Activated CD4-positive, CD25-positive, alpha-beta regulatory T cell (primary cell): ENCODE measurements at regions not wholly inside any gene's neighbourhood (a gene's known extent, or its start where the extent isn't known, plus 50 kb on each side); places are given as distances from the start of the nearest gene placed in this dataset.
"Not testable (repeated sequence)": the region's sequence is repeated elsewhere in the genome, so short reads cannot be mapped to it uniquely, and the experiment has no call there.

Experiments
- DNase-seq, 4 experiments: peaks; one replicate each; lab custom pipeline; 2025; lab: John Stamatoyannopoulos, UW

DNA sequence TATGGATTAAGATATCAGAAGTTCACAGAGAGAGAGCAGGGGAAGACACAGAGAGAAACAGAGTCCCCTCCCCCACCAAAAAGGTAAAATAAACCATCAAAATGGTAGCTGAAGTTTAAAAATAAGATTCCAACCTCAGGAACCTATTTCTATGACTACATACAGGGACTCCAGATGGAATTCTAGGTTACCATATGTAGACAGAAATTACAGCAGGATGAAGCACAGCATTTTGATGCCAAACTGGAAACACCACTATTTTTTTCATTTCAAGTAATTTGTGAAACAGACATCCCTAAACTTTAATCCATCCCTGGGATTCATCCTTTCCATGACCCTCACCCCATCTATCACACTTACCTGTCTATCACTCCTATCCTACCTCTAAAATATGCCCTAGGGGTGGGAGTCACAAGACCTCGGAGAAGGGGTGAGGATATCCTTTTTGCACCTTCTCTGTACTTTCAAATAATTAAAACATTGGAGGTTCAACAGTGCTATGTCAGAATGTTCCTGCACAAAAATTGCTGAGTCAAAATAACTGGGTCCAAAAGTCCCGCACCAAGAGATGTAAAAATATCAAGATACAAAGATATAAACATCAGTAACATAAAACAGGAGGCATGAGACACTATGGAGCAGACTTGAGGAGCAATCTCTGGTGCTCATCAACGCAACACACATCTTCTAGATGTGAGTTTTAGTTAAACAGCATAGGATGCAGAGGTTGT lies 344.5 kb upstream of the RASGEF1B start:
- DNase-seq: no peak

DNA sequence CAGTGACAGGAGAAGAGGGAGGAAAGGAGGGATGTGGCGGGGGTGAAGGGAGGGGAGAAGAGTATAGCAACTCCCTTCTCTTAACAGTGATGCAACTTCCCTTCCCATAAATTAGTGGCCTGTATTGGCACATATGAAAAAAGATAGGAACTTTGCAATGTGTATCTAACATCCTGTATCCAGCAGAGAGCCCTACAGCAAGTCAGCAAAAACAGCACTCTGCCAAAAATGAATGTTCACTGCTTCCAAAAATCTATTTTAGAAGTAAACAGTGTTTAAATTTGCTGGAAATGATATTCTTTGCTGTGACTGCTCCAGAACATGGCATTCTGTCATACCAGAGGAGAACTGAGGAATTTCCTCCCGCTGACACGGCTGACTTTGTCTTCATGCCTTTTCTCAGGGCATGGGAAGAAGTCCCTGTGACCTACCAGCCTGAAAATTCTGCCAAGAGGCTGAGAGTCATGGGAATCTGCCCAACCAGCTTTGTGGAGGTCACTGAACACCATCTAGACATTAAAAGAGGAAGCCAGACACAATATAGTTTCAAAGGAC lies 343.4 kb upstream of the RASGEF1B start:
- no peak for DNase-seq

DNA sequence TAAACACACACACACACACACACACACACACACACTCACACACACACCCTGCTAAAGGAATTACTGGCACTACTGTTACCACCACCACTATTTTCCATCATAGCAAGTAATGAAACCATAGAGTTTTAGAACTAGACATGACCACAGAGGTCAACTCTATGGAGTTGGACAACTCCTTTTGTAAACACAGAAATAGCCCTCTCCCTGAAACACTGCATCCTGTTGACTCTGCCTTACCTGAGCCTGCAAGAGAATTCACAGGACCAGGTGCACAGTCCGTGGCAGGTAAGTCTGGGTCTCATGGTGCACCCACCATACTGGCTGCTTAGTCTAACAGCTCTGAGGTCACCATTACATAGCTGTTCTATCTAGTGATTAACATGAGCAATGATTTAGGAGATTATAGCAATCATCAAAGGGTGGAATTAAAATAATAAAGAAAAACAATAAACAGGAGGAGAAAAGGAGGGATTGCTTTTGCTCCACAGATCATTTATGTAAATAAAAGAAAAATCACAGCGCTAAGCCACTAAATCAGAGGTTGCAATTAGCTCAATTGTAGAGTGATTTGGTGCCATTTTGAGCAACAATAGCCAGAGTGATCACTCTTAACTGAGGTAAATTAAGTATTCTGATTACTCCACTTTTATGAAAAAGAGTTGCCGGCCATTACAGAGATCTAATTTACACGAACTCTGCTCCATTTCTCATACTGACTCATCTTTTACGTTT lies 340.0 kb upstream of the RASGEF1B start:
- no peak for DNase-seq

DNA sequence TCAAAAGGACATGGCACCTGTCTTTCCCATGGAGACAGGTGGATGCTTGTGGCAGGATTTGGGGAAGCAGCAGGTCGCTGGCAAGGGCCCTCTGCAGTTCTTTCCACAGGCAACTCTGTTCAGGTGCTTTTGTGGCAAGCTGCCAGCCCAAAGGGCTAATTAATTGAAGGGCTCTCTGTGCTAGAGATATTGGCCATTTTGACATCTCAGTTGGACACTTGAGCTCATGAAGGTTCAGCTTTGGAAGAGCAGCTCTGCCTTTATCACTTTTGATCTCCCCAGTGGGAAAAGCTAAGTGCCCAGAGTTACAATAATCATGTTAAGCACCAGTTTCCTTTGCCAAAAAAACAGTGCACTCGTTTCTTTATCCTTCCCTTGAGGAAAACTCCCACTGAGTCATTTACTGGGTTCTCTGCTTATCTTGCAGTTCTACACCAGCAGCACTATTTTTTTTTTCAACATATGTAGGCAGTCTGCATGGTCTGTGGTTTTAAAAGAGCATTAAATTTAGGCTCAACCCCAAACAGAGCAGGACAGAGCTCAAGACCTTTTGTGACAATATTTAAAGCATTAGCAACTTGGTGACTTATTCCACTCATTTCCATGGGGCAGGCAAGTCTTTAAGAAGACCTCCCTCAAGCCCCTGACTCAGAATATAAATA lies 336.4 kb upstream of the RASGEF1B start:
- DNase-seq: no peak

DNA sequence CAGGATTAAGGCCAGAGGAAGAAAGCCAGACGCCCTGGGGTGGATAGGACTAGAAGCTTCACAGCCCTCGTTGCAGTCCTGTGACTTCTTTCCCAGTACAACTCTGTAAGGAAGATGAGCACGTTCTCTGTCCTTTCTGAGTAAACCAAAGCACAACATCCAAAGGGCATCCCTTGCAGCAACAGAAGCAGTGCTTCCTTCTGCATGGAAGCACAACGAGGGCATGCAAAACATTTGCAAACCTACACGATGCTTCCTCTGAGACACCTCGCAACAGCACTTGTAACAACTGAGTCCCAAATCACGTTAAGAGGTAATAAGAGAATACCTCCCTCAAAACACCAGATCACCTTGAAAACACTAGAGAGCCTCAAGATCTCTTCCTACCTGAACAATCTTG lies 335.7 kb upstream of the RASGEF1B start:
- DNase-seq: no peak

DNA sequence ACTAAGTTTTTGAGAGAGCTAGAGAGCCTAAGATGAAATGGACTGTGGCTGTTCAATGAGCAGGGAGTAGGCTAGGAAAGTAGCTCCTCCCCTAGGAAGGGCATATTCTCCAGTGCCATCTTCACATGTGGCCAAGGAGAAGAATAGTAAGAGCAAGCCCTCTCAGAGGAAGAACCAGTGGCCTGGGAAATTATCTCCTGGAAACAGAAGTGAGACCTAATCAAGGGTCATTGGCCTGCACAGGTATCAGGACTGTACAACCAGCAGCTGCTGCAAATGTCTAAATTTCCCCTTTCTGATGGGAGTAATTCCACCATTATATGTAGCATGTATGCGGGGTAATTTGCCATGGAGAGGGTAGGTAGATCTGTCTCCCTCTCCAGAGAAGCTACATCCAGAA lies 334.8 kb upstream of the RASGEF1B start:
- DNase-seq: no peak

DNA sequence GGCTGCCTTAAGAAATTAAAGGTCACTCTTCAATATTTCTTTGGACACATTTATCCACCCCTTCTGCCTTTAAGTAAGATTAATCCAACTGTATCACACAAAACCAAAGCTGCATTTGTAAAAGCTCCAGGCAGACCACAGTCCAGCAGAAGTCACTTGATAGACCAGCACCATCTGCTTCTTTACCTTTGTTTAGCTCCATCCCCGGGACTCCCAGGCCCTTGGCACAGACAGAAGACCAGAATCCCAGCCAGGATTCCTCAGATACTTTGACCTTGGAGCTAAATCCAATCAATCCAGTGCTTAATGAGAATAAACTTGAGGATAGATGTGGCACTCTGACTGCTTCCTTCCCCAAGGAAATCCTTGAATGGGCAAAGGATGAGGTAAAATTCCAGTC lies 333.1 kb upstream of the RASGEF1B start:
- DNase-seq: no peak

DNA sequence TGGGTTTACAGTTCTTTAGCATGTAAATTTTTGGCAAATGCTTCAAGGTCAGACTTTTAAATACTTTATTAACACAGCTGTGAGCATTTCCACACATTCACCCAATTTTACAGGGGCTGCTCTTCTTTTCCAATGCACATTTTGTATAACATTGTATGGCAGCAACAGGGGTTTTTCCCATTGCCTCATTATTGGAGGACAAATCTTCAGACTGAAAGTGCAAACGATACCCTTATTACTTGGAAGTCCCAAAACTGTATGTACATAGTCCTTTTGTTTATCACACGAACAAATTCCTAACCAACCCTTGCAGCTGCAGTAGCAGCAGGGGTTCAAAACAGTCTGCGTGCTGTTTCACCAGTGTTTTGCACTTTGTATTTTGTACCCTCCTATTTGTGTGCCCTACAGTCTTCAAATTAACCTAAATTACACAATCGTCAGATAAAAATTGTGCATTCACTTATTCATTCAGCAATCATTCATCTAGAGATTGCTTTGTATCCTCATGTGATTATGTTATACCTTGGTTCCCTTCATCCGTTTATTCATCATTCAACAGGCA lies 330.7 kb upstream of the RASGEF1B start:
- no peak for DNase-seq

DNA sequence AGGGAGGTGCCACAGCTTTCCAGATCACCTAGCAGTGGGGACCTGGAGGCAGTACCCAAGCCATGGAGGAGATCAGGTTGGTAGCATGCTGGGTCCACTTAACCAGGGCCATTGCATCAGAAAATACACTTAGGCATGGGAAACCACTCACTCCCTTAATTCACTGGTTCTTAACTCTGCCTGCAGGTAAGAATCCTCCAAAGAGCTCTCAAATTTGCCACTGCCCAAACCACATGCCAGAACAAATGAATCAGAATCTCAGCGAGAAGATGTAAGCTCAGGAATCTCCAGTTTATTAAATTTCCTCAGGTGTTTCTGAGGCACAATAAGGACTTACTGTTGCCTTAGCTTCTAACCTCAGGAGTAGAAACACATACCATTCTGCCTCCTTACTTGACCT lies 327.7 kb upstream of the RASGEF1B start:
- no peak for DNase-seq

DNA sequence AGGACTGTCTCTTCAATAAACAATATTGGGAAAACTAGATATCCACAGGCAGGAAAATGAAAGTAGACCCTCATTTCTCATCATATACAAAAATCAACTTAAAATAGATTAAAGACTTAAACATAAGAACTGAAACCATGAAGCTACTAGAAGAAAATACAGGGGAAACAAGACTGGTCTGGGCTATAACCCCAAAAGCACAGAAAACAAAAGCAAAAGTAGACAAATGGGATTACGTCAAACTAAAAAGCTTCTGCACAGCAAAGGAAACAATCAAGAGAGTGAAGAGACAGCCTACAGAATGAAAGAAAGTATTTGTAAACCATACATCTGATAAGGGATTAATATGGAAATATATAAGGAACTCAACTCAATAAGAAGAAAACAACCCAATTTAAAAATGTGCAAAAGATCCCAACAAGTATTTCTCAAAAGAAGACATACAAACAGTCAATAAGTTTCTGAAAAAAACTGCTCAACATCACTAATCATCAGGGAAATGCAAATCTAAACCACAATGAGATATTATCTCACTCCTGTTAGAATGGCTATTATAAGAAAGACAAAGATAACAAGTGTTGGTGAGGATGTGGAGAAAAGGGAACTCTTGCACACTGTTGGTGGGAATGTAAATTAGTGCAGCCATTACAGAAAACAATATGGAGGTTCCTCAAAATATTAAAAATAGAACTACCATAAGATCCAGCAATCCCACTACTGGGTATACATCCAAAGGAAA lies 325.3 kb upstream of the RASGEF1B start:
- no peak for DNase-seq

DNA sequence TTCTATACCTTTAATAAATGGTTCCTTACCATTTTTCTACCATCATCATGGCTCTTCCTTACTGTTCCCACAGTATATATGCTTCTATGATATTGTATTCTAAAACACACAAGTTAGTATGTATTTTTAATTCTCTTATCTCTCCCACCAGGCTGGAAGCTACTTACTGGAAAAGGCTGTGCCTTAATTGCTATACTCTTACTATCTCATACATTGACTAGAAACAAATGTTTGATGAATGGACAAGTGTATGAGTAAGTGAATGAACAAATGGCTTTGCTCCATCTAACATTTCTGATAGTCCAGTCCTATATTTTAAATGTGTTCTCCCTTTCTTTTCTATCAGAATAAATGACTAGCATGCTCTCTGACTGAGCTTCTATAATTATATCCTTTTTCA lies 320.8 kb upstream of the RASGEF1B start:
- DNase-seq: no peak

DNA sequence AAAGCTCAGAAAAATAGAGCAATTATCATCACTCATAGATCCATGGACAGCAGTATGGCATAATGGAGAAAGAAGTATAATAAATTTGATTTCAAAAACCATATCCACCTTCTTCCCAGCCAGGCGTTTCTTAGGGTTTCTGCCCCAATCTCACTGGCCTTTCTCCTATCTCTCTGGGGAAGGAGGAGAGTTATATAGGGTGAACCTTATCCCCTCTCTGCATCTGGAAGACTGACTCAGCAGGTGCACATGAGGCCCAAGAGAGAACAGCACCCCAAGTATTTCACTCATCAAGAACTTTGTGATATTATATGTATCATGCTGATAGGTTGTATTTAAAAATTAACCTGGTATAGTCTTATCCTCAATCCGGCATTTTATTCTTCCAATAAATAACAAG lies 318.8 kb upstream of the RASGEF1B start:
- no peak for DNase-seq

DNA sequence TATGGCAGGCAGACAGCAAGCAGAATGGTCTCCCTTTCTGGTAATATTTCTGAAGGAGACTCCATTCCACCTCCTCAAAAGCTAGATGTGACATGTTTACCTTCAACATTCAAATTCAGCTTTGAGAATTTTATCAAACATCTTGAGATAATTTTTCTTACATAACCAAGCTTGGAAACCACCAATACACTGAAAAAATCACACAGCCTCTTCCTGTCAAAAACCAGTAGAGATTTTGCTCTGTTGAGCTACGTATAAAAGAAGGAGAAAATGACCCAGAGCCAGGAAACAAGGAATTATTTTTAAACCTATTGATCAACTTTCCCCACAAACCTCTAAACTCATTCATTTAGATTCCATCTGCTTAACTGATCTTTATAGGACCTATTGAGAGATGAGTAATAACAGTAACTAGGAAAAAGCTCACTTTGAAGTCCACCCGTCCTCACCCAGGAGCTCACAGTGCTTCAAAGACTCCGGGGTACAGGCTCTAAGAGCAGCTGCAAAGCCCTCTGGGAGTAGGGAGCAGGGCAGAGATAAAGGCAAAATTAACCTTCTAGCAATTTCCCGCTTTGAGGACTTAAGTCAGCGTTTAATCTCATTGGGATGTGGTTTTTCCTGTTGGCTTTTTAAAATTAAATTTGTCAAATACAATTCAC lies 318.2 kb upstream of the RASGEF1B start:
- DNase-seq: no peak

DNA sequence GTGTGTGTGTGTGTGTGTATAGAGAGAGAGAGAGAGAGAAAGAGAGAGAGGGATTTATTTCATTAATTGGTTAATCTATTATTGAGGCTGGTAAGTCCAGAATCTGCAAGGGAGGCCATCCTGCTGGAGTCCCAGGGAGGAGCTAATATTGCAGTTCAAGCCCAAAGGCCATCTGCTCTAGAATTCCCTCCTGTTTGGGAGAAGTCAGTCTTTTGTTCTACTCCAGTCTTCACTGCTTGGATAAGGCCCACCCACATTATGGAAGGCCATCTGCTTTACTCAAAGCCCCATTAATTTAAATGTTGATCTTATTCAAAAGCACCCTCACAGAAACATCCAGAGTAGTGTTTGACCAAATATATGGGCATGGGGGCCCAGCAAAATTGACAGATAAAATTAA lies 317.5 kb upstream of the RASGEF1B start:
- no peak for DNase-seq

DNA sequence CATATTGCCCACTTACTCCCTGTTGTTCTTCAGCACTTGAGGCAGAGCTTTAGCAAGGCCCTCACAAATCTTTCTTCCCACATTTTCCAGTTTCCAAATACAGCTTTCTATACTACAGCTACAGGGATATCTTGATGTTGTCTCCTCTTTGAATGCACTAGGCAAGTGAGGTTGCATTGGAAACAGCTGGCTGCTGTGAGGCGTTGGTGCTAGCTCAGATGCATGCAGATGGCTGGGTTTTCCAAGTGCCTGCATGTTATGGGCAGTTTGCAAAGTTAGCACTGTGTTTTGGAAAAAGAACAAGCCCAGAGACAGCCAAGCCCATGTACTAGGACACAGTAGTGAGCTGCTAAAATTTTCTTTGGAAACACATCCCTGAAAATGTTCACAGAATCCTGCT lies 315.1 kb upstream of the RASGEF1B start:
- no peak for DNase-seq

DNA sequence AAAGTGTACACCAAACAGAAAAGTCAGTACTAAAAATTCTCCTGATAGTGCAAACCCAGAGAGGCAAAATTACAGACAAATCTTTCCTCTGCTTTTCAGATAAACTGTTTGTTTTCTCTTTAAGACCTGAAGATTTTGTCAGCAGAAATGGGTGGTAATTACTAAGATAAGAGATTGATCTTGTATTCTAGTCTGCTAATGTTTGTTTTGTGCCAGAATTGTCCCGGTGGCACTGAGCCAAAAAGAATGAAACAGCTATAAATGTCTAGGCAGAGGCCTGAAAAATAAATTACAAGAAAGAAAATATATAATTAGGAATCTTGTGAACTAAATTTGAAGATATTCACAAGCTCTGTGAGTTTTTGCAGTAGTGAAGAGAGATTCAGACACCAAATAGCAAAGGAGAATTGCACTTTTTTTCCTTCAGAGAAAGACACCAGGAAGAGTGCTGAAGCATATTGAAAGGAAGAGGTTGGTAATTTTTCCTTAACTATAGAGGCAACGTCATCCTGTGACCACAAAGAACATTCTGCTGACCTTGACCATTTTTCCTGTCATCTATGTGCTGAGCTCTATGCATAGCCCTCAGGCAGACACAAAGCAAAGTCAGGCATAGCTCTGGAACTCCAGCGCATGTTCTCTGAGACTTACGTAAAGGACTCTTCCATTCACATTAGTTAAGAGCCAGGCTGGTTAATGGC lies 314.5 kb upstream of the RASGEF1B start:
- no peak for DNase-seq

DNA sequence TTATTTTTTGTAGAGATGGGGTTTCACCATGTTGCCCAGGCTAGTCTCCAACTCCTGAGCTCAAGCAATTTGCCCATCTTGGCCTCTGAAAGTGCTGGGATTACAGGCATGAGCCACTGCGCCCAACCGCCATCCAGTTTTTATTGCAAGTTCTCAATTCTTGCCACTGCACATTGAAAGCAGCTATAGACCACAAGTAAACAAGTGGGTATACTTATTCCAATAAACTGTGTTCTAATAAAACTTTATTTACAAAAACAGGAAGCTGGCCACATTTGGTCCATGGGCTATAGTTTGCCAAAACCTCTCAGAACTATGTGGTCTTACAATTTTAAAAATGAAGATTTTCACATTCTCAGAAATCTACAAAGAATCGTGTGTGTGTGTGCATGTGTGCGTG lies 313.6 kb upstream of the RASGEF1B start:
- DNase-seq: no peak

DNA sequence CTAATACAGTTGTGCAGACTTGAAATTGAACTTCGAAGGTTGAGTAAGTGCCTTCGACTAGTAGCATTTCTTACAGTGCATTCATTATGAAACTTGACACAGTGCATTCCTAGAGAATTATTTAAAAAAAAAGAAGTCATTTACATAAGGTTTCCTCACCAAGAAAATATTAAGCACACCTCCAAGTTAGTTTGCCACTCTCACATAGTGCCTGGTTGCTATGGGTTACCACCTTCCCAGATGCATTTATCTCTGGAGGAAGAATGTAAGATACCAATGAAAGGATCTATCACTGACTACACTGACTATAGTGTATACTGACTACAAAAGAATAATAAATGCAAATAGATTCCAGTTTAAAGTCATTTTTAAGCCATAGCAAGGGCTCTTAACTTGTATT lies 311.9 kb upstream of the RASGEF1B start:
- no peak for DNase-seq

DNA sequence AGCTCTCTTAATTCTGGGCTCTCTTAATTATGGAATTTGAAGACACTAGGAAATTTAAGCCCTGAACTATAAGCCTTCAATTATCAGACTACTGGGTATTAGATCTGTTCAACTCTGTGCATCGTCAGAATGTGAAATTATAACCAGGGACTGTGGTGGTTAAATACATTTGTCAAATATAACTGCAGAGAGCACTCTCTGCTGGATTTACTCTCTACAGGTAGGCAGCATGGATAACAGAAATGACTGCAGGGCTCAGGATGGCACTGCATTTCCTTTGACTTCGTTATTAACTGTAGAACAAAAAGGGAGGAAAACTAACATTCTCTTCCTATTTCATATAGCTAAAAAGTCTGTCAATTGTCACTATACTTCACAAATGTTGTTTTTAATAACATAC lies 310.1 kb upstream of the RASGEF1B start:
- no peak for DNase-seq

DNA sequence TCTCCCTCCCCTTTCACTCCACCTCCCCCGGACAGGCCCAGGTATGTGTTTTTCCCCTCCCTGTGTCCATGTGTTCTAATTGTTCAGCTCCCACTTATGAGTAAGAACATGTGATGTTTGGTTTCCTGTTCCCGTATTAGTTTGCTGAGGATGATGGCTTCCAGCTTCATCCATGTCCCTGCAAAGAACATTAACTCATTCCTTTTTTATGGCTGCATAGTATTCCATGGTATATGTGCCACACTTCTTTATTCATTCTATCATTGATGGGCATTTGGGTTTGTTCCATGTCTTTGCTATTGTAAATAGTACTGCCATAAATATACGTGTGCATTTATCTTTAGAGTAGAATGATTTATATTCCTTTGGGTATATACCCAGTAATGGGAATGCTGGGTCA lies 306.0 kb upstream of the RASGEF1B start:
- not testable (repeated sequence) for DNase-seq

DNA sequence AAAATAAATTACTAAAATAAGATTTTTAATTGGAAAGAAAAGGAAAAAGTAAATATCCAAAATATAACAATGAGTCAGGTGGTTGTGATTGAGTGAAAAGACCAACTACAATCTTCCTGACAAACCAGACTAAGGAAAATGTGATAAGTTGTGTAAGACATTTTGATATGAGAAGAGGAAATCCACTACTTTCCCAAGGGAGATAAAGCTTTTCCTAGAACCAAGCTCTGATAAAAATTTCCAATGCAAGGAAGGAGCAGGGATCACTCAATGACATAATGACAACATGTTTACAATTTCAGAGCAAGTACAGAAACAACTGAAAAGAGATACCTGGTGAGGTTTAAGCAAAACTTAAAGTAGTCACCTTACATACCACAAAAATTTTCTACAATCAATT lies 305.1 kb upstream of the RASGEF1B start:
- no peak for DNase-seq
